ENCODE measurements at regions not wholly inside any gene's neighbourhood (a gene's known extent, or its start where the extent isn't known, plus 50 kb on each side); places are given as distances from the start of the nearest gene placed in this dataset.

GRCh38 chr10:61071580-61071979, 127.6 kb upstream of the RHOBTB1 start:
- TF ChIP-seq CTCF (IDR thresholded peaks at IDR 0.05) (no peak), POLR2A (IDR thresholded peaks at IDR 0.05) (no peak)
